GM19239 (cell line): ENCODE measurements at regions not wholly inside any gene's neighbourhood (a gene's known extent, or its start where the extent isn't known, plus 50 kb on each side); places are given as distances from the start of the nearest gene placed in this dataset.

ENCODE experiments used
- DNase-seq: peaks from one replicate; pipeline ENCODE4 v3.0.0; 2011; ENCODE audit warnings: low spot score; ENCODE audit not compliant: insufficient read length
- FAIRE-seq: peaks from 2 replicates; lab custom pipeline; 2011; peaks lifted over from hg19 to GRCh38; lab: Jason Lieb, UNC

GRCh38 chr16:85401370-85401916 is 211.7 kb upstream of the GSE1 start:
- FAIRE-seq (no peak), DNase-seq (no peak)

- FAIRE-seq (no peak), DNase-seq (no peak)
Observed at GRCh38 chr16:85401917-85402766, 211.0 kb upstream of the GSE1 start.

DNA sequence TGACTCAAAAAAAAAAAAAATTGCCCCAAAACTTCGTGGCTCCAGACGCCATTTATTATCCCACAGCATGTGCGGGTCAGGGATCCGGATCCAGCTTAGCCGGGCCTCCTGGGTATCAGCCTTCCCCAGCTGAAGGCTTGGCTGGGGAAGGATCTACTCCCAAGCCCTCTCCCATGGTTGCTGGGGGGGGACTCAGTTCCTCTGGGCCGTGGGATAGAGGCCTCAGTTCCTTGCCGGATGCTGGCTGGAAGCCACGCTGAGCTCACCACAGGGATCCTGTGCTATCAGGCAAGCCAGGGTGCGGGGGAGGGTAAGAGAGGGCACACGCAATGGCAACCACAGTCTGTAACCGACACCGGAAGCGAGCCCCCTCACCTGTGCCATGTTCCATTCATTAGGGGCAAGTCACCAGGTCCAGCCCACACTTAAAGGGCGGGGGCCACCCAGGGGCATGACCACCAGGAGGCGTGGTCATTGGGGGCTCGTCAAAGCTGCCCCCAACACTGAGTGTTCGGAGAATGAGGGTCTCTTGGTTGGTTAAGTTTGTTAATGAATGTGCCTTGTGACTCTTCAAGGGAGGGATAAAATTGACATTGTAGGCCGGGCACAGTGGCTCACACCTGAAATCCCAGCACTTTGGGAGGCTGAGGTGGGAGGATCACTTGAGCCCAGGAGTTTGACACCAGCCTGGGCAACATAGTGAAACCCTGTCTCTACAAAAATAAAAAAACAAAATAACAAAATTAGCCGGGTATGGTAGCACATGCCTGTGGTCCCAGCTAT is 210.0 kb upstream of the GSE1 start:
- FAIRE-seq, result no peak
- no peak for DNase-seq

DNA sequence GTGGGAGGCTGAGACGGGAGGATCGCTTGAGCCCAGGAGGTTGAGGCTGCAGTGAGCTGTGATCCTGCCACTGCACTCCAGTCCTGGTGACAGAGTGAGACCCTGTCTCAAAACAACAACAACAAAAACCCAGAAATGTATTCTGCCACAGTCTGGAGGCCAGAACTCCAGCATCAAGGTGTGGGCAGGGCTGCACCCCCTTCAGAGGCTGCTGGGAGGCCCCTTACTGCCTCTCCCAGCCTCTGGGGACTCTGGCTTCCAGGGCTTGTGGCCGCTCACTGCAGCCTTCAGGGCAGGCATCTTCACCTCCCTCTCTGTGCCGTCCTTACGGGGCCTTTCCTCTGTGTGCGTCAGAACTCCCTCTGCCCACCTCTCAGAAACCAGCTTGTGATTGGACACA is 209.4 kb upstream of the GSE1 start:
- DNase-seq, result no peak
- no peak for FAIRE-seq

DNA sequence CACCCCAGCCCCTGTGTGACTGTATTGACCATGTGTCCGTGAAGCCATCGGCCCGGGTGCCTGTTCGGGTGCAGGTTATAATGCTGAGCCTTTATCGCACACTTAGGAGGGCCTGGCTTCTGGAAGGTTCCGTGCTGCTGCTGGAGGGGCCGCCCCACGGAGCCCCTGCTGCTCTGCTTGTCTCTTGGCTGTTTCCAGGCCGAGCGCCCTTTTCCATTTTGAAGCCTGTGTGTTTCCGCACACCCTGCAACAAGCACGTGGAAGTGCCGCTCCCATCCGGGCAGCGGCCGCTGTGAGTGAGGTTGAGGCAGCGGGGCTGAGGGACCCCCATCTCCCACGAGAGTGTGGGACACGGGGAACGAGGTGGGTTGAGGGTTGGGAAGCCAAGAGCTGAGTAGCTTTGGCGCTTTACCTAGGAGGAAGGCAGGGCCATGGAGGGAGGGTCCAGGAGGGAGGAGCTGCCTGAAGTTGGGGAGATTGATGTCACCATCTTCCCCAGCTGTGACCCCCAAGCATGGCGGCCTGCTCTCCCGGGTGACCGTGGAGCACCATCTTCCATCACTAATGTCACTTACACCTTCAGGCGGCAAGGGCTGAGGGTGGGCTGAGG is 200.1 kb upstream of the GSE1 start:
- DNase-seq, result no peak
- FAIRE-seq, result no peak

DNA sequence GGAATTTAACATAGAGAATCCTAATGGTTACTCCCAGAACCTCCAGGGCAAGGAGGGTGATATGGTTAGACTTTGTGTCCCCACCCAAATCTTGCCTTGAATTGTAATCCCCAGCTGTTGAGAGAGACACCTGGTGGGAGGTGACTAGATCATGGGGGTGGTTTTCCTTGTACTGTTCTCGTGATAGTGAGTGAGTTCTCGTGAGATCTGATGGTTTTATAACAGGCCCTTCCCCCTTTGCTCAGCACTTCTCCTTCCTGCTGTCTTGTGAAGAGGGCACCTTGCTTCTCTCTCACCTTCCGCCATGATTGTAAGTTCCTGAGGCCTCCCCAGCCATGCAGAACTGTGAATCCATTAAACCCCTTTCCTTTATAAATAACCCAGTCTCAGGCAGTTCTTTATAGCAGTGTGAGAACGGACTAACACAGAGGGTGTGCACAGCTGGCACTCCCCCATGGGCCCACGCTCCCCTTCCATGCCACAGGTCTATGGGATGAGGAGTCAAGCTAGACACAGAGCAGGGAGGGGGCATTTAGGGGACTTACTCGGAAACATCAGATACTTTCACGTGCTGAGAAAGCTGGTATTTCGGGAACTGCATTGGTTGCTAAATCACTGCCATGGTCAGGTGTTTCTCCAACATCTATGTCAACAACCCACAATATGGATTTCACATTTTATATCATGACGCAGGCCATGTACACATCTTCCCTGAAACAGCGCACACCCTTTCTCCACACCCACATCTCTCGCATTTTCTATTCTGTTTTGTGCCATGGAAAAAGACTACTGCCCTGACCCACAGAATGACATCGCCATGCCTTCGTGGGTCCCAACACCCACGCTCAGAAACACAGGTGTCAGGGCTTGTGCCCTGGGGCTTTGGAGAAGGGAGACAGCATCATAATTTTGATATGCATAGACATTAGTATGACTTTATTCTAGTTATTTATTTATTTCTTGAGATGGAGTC is 199.1 kb upstream of the GSE1 start:
- no peak for FAIRE-seq
- no peak for DNase-seq

DNA sequence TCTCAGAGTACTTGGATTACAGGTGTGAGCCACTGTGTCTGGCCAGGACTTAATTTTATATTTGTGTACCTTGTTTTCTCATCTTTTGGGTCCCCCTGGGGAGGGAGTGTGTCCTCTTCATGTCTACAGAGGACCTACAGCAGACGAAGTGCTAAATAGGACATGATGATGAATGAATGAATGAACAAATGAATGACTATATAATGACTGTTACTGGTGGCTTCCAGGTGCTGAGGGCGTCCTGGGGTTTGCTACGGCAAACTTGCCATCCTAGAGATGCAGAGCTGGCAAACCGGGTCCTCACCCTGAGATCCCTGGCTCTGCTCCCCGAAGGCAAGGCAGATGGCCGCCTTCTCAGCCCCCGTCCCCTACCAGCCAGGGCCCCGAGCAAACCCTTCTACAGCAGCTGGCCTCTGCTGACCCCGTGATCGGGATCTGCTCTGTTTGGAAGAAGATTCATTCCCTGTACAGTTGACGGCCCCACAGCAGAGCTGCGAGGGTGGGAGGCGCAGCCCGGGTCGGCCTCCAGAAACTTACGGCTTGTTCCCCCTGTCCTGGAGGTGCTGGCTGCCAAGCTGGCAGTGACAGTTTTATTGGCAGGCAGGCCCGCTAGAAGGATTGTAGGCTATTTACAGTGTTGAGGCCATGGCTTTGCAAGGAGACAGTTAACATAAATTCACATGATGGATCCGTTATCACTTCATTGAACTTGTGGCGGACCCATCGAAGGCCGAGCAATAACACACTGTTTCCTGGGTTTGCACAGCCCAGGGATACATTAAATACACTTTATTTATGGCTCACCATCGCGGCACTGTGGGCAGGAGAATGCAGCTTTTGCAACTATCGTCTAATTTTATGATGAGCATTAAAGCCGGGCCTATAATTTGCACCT is 197.7 kb upstream of the GSE1 start:
- DNase-seq, result no peak
- FAIRE-seq, result no peak

DNA sequence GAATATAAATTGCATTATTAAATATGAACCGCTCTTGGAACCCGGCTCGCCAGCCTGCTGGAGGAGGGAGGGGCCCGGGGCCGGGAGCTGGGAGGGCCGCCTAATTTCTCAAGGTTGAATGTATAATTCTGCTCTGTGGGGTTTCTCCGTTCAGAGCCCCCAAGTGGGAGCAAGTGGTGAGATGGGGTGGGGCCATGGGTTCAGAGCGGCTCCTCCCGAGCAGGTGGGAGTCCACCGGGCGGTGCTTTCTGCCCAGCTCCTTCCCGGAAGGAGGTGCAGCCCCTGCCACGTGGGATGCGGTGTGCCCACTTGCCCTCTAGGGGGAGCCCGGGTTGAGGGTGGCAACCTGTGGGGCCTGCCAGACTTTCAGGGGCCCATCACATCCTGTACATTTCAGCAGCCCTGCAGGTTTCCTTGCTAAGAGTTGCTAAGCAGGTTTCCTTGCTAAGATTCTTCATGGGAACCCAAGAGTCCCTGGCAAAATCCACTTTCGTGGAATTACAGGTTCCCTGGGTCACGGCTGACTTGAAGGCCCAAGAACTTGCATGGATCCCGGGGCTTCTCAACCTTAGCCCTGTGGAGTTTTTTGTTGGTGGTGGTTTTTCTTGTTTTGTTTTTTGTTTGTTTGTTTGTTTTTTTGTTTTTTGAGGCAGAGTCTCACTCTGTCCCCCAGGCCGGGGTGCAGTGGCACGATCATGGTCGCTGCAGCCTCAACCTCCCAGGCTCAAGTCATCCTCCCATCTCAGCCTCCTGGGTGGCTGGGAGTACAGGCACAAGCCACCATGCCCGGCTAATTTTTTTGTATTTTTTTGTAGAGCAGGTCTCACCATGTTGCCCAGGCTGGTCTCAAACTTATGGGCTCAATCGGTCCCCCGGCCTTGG is 196.7 kb upstream of the GSE1 start:
- FAIRE-seq (no peak), DNase-seq (peak; percentile 71)

DNA sequence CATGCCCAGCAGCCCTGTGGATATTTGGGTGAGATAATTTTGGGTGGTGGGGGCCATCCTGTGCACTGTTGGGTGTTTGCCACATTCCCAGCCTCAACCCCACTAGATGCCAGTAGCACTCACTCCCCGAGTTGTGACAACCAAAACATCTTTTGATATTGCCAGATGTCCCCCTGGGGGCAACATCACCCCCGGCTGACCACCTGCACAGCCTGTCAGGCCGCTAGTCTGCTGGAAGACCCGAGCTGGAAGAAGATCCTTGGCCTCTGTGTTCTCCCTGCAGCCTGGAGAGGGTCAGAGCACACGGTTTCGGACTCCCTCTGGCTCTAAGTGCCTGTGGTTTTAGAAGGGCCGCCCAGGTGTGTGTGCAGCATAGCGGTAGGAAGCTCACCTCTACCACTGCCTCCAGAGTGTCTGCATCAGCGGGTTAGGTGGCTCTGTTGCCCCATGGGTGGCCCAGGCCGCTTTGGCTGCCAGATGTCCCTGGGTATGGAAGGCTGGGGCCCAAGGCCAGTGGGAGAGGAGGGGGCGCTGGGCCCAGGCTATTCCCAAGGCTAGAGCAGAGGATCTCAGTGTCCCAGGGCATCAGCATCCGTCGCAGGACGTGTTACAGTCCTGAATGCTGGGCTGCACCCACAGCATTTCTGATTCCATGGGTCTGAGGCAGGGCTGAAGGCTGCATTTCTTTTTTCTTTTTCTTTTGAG is 195.8 kb upstream of the GSE1 start:
- no peak for FAIRE-seq
- DNase-seq, result no peak

DNA sequence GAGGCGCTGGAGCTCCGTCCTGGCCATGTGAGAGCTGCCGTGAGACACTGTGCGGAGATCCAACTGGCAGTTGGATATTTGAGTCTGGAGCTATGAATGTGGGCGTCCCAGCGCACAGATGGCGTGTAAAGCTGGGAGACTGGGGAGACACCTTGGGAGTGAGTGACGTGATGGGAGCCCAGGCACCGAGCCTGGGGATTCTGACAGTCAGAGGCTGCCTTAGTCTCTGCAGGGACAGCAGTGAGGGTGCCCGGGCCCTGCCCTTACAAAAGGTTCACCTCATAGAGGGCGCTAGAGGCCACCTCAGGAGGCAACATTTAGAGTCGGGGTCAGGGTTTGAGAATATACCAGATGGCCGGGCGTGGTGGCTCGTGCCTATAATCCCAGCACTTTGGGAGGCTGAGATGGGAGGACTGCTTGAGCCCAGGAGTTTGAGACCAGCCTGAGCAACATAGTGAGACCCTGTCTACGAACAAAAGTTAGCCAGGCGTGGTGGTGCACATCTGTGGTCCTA is 194.1 kb upstream of the GSE1 start:
- DNase-seq (no peak), FAIRE-seq (no peak)

GRCh38 chr16:85419503-85420408 is 193.4 kb upstream of the GSE1 start:
- FAIRE-seq (no peak), DNase-seq (no peak)

DNA sequence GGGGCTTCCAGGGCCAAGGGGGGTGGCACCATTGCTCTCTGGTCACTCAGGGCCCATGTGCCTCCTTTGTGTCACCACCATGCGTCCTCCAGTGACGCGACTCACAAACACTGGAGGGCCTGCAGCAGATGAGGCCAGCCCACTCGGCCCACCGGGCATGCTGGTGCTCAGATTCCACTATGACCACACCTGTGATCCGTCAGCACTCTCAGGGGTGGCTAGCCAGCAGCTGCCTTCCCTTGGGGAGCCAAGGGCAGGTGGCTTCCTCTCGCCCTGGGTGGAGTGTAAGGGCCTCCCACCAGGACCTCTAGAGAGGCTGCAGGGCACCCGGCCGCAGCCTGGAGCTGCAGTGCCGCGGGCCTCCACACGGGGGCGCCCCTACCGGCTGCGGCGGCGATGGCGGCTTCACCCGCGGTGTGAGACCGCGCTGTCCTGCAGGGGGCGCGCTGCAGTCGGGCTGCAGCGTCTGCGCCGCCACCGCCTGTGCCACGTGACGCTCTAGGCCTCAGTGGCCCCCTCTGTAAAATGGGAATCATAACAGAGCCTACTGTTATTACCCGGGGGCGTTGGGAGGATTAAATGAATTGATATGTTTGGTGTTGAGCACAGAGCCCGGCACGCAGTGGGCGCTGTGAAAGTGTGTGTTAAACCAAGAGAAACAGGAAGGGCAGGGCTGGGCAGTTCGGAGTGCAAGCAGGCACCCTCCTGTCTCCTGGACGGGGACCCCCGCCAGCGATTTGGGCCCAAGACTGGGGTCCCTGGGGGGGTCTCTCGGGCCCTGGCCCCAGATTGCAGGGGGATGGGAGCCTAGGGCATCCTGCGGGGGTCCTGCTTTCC is 192.4 kb upstream of the GSE1 start:
- DNase-seq, result peak; percentile 89

DNA sequence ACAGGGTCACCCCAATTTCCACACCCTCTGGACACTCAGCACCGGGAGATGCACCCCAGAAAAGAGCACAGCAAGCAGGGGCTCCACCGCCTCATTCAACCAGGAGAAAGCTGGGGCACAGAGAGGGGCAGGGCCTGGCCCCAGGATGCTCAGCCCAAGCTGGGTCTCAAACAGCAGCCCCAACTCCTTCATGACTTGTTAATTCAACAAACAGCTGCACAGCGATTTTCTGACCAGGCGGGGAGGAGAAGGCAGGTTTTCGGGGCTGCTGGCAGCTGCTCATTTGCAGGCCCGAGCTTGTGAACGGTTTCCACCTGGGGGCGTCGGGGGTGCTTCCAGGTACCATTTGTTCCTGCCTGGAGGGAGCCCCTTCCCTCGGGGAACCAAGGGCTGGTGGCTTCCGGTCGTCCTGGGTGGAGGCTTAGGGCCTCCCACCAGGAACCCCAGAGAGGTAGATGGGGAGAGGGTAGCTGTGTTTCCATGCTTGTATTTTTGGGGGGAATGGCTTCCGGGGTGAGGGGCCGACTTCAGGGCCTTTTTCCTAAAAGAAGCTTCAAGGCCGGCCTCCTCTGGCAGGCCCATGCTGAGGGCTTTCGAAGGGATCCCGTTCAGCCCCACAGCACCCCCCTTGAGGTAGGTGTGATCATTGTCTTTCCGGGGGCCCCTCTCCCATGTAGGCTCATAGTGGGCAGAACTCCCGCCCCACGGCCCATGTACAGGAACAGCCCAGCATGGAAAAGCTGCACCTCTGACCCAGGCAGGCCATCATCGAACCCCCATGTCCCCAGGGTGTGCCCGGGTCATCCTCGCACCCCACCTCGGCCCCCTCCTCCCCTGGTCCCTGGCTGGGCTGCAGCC is 191.6 kb upstream of the GSE1 start:
- DNase-seq (no peak), FAIRE-seq (no peak)

More for the DNA sequence above, 192.4 kb upstream of the GSE1 start:
- FAIRE-seq, result no peak

- no peak for FAIRE-seq
- no peak for DNase-seq
Observed at GRCh38 chr16:85422196-85422631, 190.9 kb upstream of the GSE1 start.
